H9 (cell line): ENCODE measurements at regions not wholly inside any gene's neighbourhood (a gene's known extent, or its start where the extent isn't known, plus 50 kb on each side); places are given as distances from the start of the nearest gene placed in this dataset.

ENCODE experiments used
- DNase-seq: peaks from one replicate; pipeline ENCODE4 v3.0.0-alpha.2; 2017
- H2AFZ ChIP-seq: one replicate; pipeline ENCODE4 v1.6.1; 2013; ENCODE audit warnings: mild to moderate bottlenecking, low read length, control low read depth, moderate library complexity
- H2AK5ac ChIP-seq: 2 replicates; pipeline ENCODE4 v1.6.1; 2013; ENCODE audit warnings: low read length, control low read depth, mixed read lengths; ENCODE audit not compliant: insufficient read length
- H2BK120ac ChIP-seq: one replicate; pipeline ENCODE4 v1.6.1; 2013; ENCODE audit warnings: low read depth, mild to moderate bottlenecking, low read length, control low read depth, inconsistent platforms; ENCODE audit not compliant: poor library complexity, severe bottlenecking
- H2BK12ac ChIP-seq: 2 replicates; pipeline ENCODE4 v1.6.1; 2013; ENCODE audit warnings: low read length, control low read depth, mixed read lengths, low read depth; ENCODE audit not compliant: insufficient read length
- H2BK15ac ChIP-seq: 2 replicates; pipeline ENCODE4 v1.6.1; 2013; ENCODE audit warnings: low read depth, low read length, control low read depth
- H2BK20ac ChIP-seq: one replicate; pipeline ENCODE4 v1.6.1; 2013; ENCODE audit warnings: low read depth, mild to moderate bottlenecking, low read length, control low read depth, inconsistent platforms; ENCODE audit not compliant: poor library complexity, severe bottlenecking
- H2BK5ac ChIP-seq: 2 replicates; pipeline ENCODE4 v1.6.1; 2013; ENCODE audit warnings: low read length, control low read depth, mixed read lengths; ENCODE audit not compliant: insufficient read length
- H3K14ac ChIP-seq: 2 replicates; pipeline ENCODE4 v1.6.1; 2013; ENCODE audit warnings: low read length, control low read depth; ENCODE audit not compliant: insufficient read depth
- H3K18ac ChIP-seq: 2 replicates; pipeline ENCODE4 v1.6.1; 2013; ENCODE audit warnings: low read depth, mild to moderate bottlenecking, mixed read lengths, low read length, control low read depth; ENCODE audit not compliant: insufficient read length
- H3K23ac ChIP-seq: 2 replicates; pipeline ENCODE4 v1.6.1; 2013; ENCODE audit warnings: low read length, control low read depth, mixed read lengths, low read depth; ENCODE audit not compliant: insufficient read length
- H3K23me2 ChIP-seq: 2 replicates; pipeline ENCODE4 v1.6.1; 2013; ENCODE audit warnings: low read depth, mild to moderate bottlenecking, mixed read lengths, low read length, control low read depth; ENCODE audit not compliant: insufficient read length, poor library complexity, severe bottlenecking
- H3K27ac ChIP-seq: 2 replicates; pipeline ENCODE4 v1.5.1; 2013; ENCODE audit warnings: low read length, control low read depth, mixed read lengths, low read depth; ENCODE audit not compliant: insufficient read length
- H3K27me3 ChIP-seq: 2 replicates; pipeline ENCODE4 v1.6.1; 2013; ENCODE audit warnings: low read length, control low read depth, inconsistent platforms; ENCODE audit not compliant: insufficient read depth
- H3K4ac ChIP-seq: 2 replicates; pipeline ENCODE4 v1.6.1; 2013; ENCODE audit warnings: low read depth, mild to moderate bottlenecking, control low read depth, inconsistent platforms, low read length, moderate library complexity
- H3K4me1 ChIP-seq: 2 replicates; pipeline ENCODE4 v1.6.1; 2013; ENCODE audit warnings: low read length, control low read depth, inconsistent platforms; ENCODE audit not compliant: insufficient read depth
- H3K4me2 ChIP-seq: 2 replicates; pipeline ENCODE4 v1.6.1; 2013; ENCODE audit warnings: low read length, control low read depth, mixed read lengths; ENCODE audit not compliant: insufficient read length, insufficient read depth
- H3K56ac ChIP-seq: 2 replicates; pipeline ENCODE4 v1.6.1; 2013; ENCODE audit warnings: low read depth, mild to moderate bottlenecking, mixed read lengths, low read length, control low read depth; ENCODE audit not compliant: insufficient read length
- H3K79me1 ChIP-seq: 2 replicates; pipeline ENCODE4 v1.6.1; 2013; ENCODE audit warnings: low read depth, mild to moderate bottlenecking, moderate library complexity, low read length, control low read depth, inconsistent platforms; ENCODE audit not compliant: insufficient read depth, poor library complexity, severe bottlenecking
- H3K79me2 ChIP-seq: 2 replicates; pipeline ENCODE4 v1.6.1; 2013; ENCODE audit warnings: low read length, control low read depth, inconsistent platforms; ENCODE audit not compliant: insufficient read depth
- H3K9ac ChIP-seq: 2 replicates; pipeline ENCODE4 v1.6.1; 2013; ENCODE audit warnings: low read length, control low read depth, mixed read lengths; ENCODE audit not compliant: insufficient read length; ENCODE audit errors: extremely low read depth
- H3K9me3 ChIP-seq: one replicate; pipeline ENCODE4 v1.6.1; 2013; ENCODE audit warnings: low read depth, low read length, inconsistent platforms; ENCODE audit not compliant: control insufficient read depth
- H3T11ph ChIP-seq: one replicate; pipeline ENCODE4 v1.6.1; 2013; ENCODE audit warnings: mild to moderate bottlenecking, low read length, control low read depth, inconsistent platforms
- H4K20me1 ChIP-seq: one replicate; pipeline ENCODE4 v1.6.1; 2013; ENCODE audit not compliant: control insufficient read depth, insufficient read length, insufficient read depth
- H4K5ac ChIP-seq: 2 replicates; pipeline ENCODE4 v1.6.1; 2013; ENCODE audit warnings: low read depth, mild to moderate bottlenecking, mixed read lengths, low read length, control low read depth; ENCODE audit not compliant: insufficient read length
- H4K8ac ChIP-seq: replicated peaks from 2 replicates; pipeline ENCODE4 v1.6.1; 2013; ENCODE audit warnings: low read length, control low read depth, mixed read lengths, low read depth; ENCODE audit not compliant: insufficient read length
- H4K91ac ChIP-seq: 2 replicates; pipeline ENCODE4 v1.6.1; 2013; ENCODE audit warnings: low read depth, mild to moderate bottlenecking, moderate library complexity, mixed read lengths, low read length, control low read depth; ENCODE audit not compliant: insufficient read length
- H3K27ac Mint-ChIP-seq, 3 experiments: 2 replicates in 2 of 3; 3 replicates in 1 of 3; pipeline ENCODE4 v1.8.0; 2020 to 2021; ENCODE audit warnings: mixed read lengths in 3 of 3, mild to moderate bottlenecking in 1 of 3, moderate library complexity in 1 of 3
- H3K27me3 Mint-ChIP-seq: 2 replicates; pipeline ENCODE4 v1.8.0; 2021; ENCODE audit warnings: low read depth, mild to moderate bottlenecking, moderate library complexity, mixed read lengths
- H3K36me3 Mint-ChIP-seq, 3 experiments: 2 replicates in 2 of 3; 3 replicates in 1 of 3; pipeline ENCODE4 v1.8.0; 2020 to 2021; ENCODE audit warnings: low read depth in 3 of 3, mixed read lengths in 3 of 3; ENCODE audit not compliant: insufficient read depth in 1 of 3
- H3K4me1 Mint-ChIP-seq, 2 experiments: 2 replicates each; pipeline ENCODE4 v1.8.0; 2020; ENCODE audit warnings: mixed read lengths in 2 of 2
- H3K4me3 Mint-ChIP-seq, 2 experiments: 2 replicates in 1 of 2; 3 replicates in 1 of 2; pipeline ENCODE4 v1.8.0; 2020 to 2021; ENCODE audit warnings: mild to moderate bottlenecking in 2 of 2, mixed read lengths in 2 of 2, moderate library complexity in 1 of 2
- H3K9me3 Mint-ChIP-seq, 2 experiments: 2 replicates in 1 of 2; 3 replicates in 1 of 2; pipeline ENCODE4 v1.8.0; 2020; ENCODE audit warnings: mild to moderate bottlenecking in 2 of 2, mixed read lengths in 2 of 2, moderate library complexity in 1 of 2
- CTCF ChIP-seq: fragments of 200-600 bp; sonication (generic); conservative IDR thresholded peaks from 3 replicates; pipeline ENCODE4 v1.8.0; 2021; ENCODE audit warnings: antibody characterized with exemption, mild to moderate bottlenecking

- TF ChIP-seq CTCF, result no peak
- H3K23ac ChIP-seq, result no peak overlapping the region
- no peak overlapping the region for H4K8ac ChIP-seq
- DNase-seq, result no peak
- H3K4me1 ChIP-seq, result no peaks in the 10 kb centered on the region
- H3K9me3 ChIP-seq, result no peaks in the 10 kb centered on the region
- Mint-ChIP-seq H3K4me3 (no peak overlapping the region), H3K27me3 (peaks cover 1% of the 10 kb centered on the region; the same call in 1 of the 2 replicates), H3K9me3 (no peaks in the 10 kb centered on the region; a peak in 1 of 5 replicates), H3K4me1 (peaks cover 0 to 5% of the 10 kb centered on the region in 2 experiments; a peak in 2 of 4 replicates), H3K27ac (no peak overlapping the region), H3K36me3 (no peaks in the 10 kb centered on the region)
- no peak overlapping the region for H3K9ac ChIP-seq
- H3K4ac ChIP-seq, result no peak overlapping the region
- no peaks in the 10 kb centered on the region for H3K23me2 ChIP-seq
- no peak overlapping the region for H4K5ac ChIP-seq
- no peak overlapping the region for H3K27ac ChIP-seq
- no peak overlapping the region for H2BK120ac ChIP-seq
- H3K18ac ChIP-seq, result no peak overlapping the region
- no peaks in the 10 kb centered on the region for H3K79me2 ChIP-seq
- no peak overlapping the region for H4K91ac ChIP-seq
- no peak overlapping the region for H3K14ac ChIP-seq
- no peaks in the 10 kb centered on the region for H3K79me1 ChIP-seq
- no peak overlapping the region for H3T11ph ChIP-seq
- no peak overlapping the region for H2AFZ ChIP-seq
- no peak overlapping the region for H3K4me2 ChIP-seq
- H2BK20ac ChIP-seq, result no peak overlapping the region
- H3K56ac ChIP-seq, result no peak overlapping the region
- no peak overlapping the region for H2AK5ac ChIP-seq
- no peaks in the 10 kb centered on the region for H4K20me1 ChIP-seq
- no peak overlapping the region for H2BK5ac ChIP-seq
- H2BK15ac ChIP-seq, result no peak overlapping the region
- no peaks in the 10 kb centered on the region for H3K27me3 ChIP-seq
- H2BK12ac ChIP-seq, result no peak overlapping the region
These were observed 105.0 kb upstream of the TUT7 start for GRCh38 chr9:86459191-86459590.
